Psoas muscle (tissue), 7 donors: ENCODE measurements at regions not wholly inside any gene's neighbourhood (a gene's known extent, or its start where the extent isn't known, plus 50 kb on each side); places are given as distances from the start of the nearest gene placed in this dataset.

ENCODE experiments used
- ATAC-seq, 4 donors: fragments of 200-7000 bp; cut with Tn5 transposase; one replicate each; pipeline ENCODE4 v1.9.1; 2020; ENCODE audit warnings: moderate library complexity in 3 of 4, mild to moderate bottlenecking in 2 of 4
- DNase-seq, 2 donors: peaks; one replicate each; pipeline ENCODE4 v3.0.0-alpha.2; 2020
- H3K27ac ChIP-seq: fragments of 200-600 bp; one replicate; pipeline ENCODE4 v1.8.0; 2022
- H3K27me3 ChIP-seq, 3 donors: fragments of 200-600 bp in 1 of 3; one replicate each; pipeline versions ENCODE4 v1.6.1 to v1.8.0; 2013 to 2022; ENCODE audit warnings: low read length in 2 of 3, mild to moderate bottlenecking in 2 of 3, moderate library complexity in 1 of 3; ENCODE audit not compliant: insufficient read depth in 3 of 3
- H3K36me3 ChIP-seq, 2 donors: fragments of 200-600 bp in 1 of 2; one replicate each; pipeline versions ENCODE4 v1.6.1 to v1.8.0; 2013 to 2022; ENCODE audit warnings: low read depth in 1 of 2, mild to moderate bottlenecking in 1 of 2, moderate library complexity in 1 of 2; ENCODE audit not compliant: insufficient read depth in 1 of 2
- H3K4me1 ChIP-seq: fragments of 200-600 bp; one replicate; pipeline ENCODE4 v1.8.0; 2022
- H3K4me3 ChIP-seq: fragments of 200-600 bp; one replicate; pipeline ENCODE4 v1.8.0; 2022; ENCODE audit warnings: mild to moderate bottlenecking
- H3K9me3 ChIP-seq: fragments of 200-600 bp; one replicate; pipeline ENCODE4 v1.8.0; 2022
- WGBS, 3 donors: extraction: QIAGEN DNeasy Blood & Tissue Kit; methylation state at CpG; one replicate each; pipeline versions ENCODE4 v1.1.6 to v1.1.7; 2013; 5-methylcytosine and 5-hydroxymethylcytosine counted together
- intact Hi-C, 2 donors: fragments of 100-400 bp; cut with DNase I; formaldehyde crosslinking; loops; one replicate each; pipeline versions ENCODE4 v1.11.0 to v1.14.2; 2022
- TF ChIP-seq, protein P1 (sequence below): fragments of 200-600 bp; IDR thresholded peaks from one replicate; pipeline ENCODE4 v1.8.0; 2022; ENCODE audit warnings: antibody characterized with exemption
- donor health status: healthy with polysubstance abuse.
- donor health status: DM: no; HTN: no; CAD: no; lungs with moderate emphysema.
- donor health status: Bipolar disorder and iron deficiency.
- donor health status: healthy.
- donor health status: DM: yes; HTN: yes; CAD: no.
- donor health status: DM: no; HTN: no; CAD: no.
- donor health status: DM: yes; HTN: yes; CAD: no.

DNA sequence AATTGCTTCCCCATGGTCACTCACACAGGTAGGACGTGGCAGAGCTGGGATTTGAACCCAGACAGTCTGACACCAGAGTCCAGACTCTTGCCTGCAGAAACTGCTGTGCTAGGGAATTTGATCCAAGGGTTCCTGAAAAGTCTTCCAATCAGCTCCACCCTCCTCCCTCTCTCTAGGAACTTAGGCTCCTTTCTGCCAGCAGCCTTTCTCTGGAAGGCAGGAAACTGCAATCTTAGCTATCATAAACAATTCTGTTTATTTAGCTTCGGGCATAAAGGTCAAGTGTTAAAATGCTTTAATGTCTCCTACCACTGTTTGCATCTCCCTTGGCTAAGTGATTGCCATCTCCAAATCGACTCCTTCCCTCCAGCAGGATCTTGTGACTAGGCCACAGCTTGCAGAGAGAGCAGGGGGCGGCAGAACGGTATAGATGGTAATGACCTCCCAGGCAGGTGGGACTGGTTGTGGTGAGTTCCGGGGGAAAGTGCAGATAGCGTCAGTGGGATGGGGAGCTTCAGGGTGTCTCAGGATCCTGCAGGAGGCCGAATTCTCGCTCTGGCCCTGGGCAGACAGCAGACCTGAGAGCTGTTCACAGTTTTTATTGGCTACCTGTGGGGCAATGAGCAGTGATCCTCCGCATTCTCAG lies 882.4 kb upstream of the EEF2KMT start:
- WGBS, 3 donors = 23 to 25% (median 23%) methylated on average over 10 of the region's 10 CpGs
- TF ChIP-seq, protein P1, sequence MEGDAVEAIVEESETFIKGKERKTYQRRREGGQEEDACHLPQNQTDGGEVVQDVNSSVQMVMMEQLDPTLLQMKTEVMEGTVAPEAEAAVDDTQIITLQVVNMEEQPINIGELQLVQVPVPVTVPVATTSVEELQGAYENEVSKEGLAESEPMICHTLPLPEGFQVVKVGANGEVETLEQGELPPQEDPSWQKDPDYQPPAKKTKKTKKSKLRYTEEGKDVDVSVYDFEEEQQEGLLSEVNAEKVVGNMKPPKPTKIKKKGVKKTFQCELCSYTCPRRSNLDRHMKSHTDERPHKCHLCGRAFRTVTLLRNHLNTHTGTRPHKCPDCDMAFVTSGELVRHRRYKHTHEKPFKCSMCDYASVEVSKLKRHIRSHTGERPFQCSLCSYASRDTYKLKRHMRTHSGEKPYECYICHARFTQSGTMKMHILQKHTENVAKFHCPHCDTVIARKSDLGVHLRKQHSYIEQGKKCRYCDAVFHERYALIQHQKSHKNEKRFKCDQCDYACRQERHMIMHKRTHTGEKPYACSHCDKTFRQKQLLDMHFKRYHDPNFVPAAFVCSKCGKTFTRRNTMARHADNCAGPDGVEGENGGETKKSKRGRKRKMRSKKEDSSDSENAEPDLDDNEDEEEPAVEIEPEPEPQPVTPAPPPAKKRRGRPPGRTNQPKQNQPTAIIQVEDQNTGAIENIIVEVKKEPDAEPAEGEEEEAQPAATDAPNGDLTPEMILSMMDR = no peak
- Histone ChIP-seq H3K9me3 (no peaks in the 10 kb centered on the region), H3K36me3 (no peaks in the 10 kb centered on the region), H3K4me1 (no peaks in the 10 kb centered on the region), H3K27ac (no peak overlapping the region), H3K4me3 (no peak overlapping the region), H3K27me3 (no peaks in the 10 kb centered on the region)
- DNase-seq (no peak), ATAC-seq (no peak)
- intact Hi-C loops = no loop called here

DNA sequence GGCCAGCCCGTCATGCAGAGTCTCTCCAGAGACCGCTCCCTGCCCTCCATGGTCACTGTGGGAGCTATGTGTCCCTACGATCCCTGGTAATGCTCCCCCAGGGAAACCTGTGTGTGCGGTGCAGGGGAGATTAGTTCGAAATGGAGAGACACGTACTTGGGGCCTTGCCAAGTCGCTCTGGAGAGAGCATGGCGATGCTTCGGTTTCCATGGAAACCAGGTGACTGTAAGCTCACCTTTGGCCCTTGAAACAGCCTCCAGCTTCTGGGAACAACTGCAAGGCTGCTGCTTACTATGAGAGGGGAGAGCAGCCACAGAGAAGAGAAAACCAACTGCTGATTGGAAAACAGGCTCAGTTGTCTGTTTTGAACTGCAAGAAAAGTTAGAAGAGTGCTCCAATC lies 879.7 kb upstream of the EEF2KMT start:
- WGBS, 3 donors = 65 to 66% (median 65%) methylated on average over 9 of the region's 9 CpGs

DNA sequence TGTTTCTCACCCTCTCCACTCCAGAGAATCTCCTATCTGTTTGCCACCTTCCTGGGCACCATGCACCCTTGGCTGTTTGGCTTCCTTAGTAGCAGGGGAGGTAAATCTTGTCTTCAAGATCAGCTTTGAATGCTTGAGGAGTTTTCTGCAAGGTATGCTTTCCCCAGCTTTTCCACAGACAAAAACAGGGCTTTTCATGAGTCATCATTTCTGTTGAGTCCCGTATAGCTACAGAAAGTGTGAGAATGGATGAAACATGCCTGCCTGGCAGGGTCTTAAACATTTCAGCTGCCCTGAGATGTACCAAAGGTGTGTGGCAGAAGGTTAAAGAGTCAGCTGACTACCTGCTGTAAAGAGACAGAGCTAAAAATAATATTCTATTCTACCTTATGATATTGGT lies 875.2 kb upstream of the EEF2KMT start:
- WGBS, 3 donors = 59 to 68% (median 63%) methylated on average over 1 of the region's 1 CpG
- no peak for ATAC-seq
- no peak overlapping the region for H3K4me3 ChIP-seq
- TF ChIP-seq, protein P1 = no peak
- H3K4me1 ChIP-seq = no peaks in the 10 kb centered on the region
- no peaks in the 10 kb centered on the region for H3K36me3 ChIP-seq
- H3K27ac ChIP-seq = no peak overlapping the region
- no peaks in the 10 kb centered on the region for H3K27me3 ChIP-seq
- DNase-seq = no peak
- H3K9me3 ChIP-seq = no peaks in the 10 kb centered on the region
- intact Hi-C loops = no loop called here

More for the DNA sequence above, 879.7 kb upstream of the EEF2KMT start:
- no peak for DNase-seq
- Histone ChIP-seq H3K27me3 (no peaks in the 10 kb centered on the region), H3K36me3 (no peaks in the 10 kb centered on the region), H3K4me1 (no peaks in the 10 kb centered on the region), H3K4me3 (no peak overlapping the region), H3K27ac (no peak overlapping the region), H3K9me3 (no peaks in the 10 kb centered on the region)
- TF ChIP-seq, protein P1 = no peak
- intact Hi-C loops = no loop called here
- ATAC-seq = no peak

DNA sequence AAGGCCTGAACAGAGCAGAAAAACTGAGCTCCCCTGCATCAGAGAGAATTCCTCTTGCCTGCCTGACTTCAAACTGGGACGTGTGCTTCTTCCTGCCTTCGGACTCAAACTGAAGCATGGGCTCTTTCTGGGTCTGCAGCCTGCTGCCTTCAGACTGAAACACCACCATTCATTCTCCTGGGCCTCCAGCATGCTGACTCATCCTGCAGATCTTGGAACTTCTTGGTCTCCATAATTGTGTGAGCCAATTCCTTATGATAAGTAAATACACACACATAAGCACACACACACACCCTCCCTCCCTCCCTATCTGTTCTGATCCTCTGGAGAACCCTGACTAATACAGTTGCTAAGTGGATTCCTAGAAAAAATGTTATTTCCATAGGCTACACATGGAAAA lies 874.3 kb upstream of the EEF2KMT start:
- no peaks in the 10 kb centered on the region for H3K36me3 ChIP-seq
- no peak overlapping the region for H3K4me3 ChIP-seq
- no peak for ATAC-seq
- 66 to 71% (median 71%) methylated on average over 2 of the region's 2 CpGs for WGBS, 3 donors
- intact Hi-C loops = no loop called here
- H3K27ac ChIP-seq = no peak overlapping the region
- no peaks in the 10 kb centered on the region for H3K27me3 ChIP-seq
- no peak for DNase-seq
- H3K9me3 ChIP-seq = no peaks in the 10 kb centered on the region
- TF ChIP-seq, protein P1 = no peak
- no peaks in the 10 kb centered on the region for H3K4me1 ChIP-seq

DNA sequence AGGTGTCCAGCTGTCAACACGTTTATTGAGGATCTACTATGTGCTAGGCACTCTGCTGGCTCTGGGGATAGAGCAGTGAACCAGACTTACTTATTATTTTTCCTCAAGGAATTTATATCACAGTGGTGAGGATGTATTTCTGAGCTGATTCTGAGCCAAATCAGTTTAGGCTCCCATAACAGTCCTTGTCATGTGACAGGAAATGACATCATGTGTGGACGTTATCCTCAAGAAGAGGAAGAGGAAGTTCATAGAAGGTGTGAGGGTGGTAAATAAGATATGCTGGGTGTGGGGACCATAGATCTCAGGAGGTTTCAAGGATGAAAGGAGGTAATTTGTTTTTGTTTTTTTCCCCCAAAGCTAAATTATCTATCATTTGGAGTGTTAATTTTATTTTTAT lies 873.5 kb upstream of the EEF2KMT start:
- H3K27me3 ChIP-seq = no peaks in the 10 kb centered on the region
- H3K36me3 ChIP-seq = no peaks in the 10 kb centered on the region
- no peaks in the 10 kb centered on the region for H3K9me3 ChIP-seq
- no peak for ATAC-seq
- H3K27ac ChIP-seq = no peak overlapping the region
- no peaks in the 10 kb centered on the region for H3K4me1 ChIP-seq
- TF ChIP-seq, protein P1 = no peak
- WGBS, 3 donors = 55 to 73% (median 56%) methylated on average over 2 of the region's 2 CpGs
- H3K4me3 ChIP-seq = no peak overlapping the region
- DNase-seq = no peak
- intact Hi-C loops = no loop called here
